Fibroblast of villous mesenchyme (primary cell): ENCODE measurements at regions not wholly inside any gene's neighbourhood (a gene's known extent, or its start where the extent isn't known, plus 50 kb on each side); places are given as distances from the start of the nearest gene placed in this dataset.

Source experiments
- DNase-seq: peaks from one replicate; pipeline ENCODE4 v3.0.0-alpha.2; 2010; ENCODE audit warnings: low read depth
- H3K4me3 ChIP-seq: 2 replicates; pipeline ENCODE4 v1.5.1; 2011; ENCODE audit warnings: low read depth, mild to moderate bottlenecking, low read length
- CTCF ChIP-seq: IDR thresholded peaks from 2 replicates; pipeline ENCODE4 v1.5.1; 2012; ENCODE audit warnings: low read depth, mild to moderate bottlenecking, low read length; ENCODE audit not compliant: insufficient read depth

- H3K4me3 ChIP-seq = no peak overlapping the region
- TF ChIP-seq CTCF = no peak
- no peak for DNase-seq
Observed at GRCh38 chr14:88940671-88941070, 116.2 kb downstream of the TTC8 start.

GRCh38 chr14:88941414-88941813 is 117.0 kb downstream of the TTC8 start:
- H3K4me3 ChIP-seq = no peak overlapping the region
- no peak for TF ChIP-seq CTCF
- DNase-seq = no peak

GRCh38 chr14:88947646-88948598 is 123.5 kb downstream of the TTC8 start:
- no peak for DNase-seq
- no peak overlapping the region for H3K4me3 ChIP-seq
- TF ChIP-seq CTCF = no peak

GRCh38 chr14:88950069-88950468 is 125.6 kb downstream of the TTC8 start:
- DNase-seq = no peak
- no peak for TF ChIP-seq CTCF
- H3K4me3 ChIP-seq = no peak overlapping the region

GRCh38 chr14:88951370-88951769 is 126.9 kb downstream of the TTC8 start:
- H3K4me3 ChIP-seq = no peak overlapping the region
- no peak for TF ChIP-seq CTCF
- no peak for DNase-seq

- no peak for DNase-seq
- no peak for TF ChIP-seq CTCF
- no peak overlapping the region for H3K4me3 ChIP-seq
Observed at GRCh38 chr14:88952901-88953300, 128.4 kb downstream of the TTC8 start.
